WTC11 (cell line): ENCODE measurements at regions not wholly inside any gene's neighbourhood (a gene's known extent, or its start where the extent isn't known, plus 50 kb on each side); places are given as distances from the start of the nearest gene placed in this dataset.

ENCODE experiments used
- ATAC-seq: fragments of 200-7000 bp; cut with Tn5 transposase; 2 replicates; pipeline ENCODE4 v1.10.0; 2021; ENCODE audit warnings: mild to moderate bottlenecking, moderate library complexity
- CTCF ChIA-PET: fragments of 300-600 bp; sonication (Branson Sonifier 250); formaldehyde crosslinking; loops from one replicate; lab custom pipeline; 2021; ENCODE audit warnings: antibody characterized with exemption; lab: Charles Lee
- POLR2A ChIA-PET: fragments of 350-600 bp; sonication (Branson Sonifier 250); formaldehyde crosslinking; loops from one replicate; lab custom pipeline; 2021; ENCODE audit warnings: antibody characterized with exemption; lab: Charles Lee
- DNase-seq: peaks from one replicate; pipeline ENCODE4 v3.0.0; 2021; ENCODE audit warnings: low spot score
- H3K27ac Mint-ChIP-seq: 2 replicates; pipeline ENCODE4 v1.8.0; 2021; ENCODE audit warnings: mixed read lengths
- H3K27me3 Mint-ChIP-seq: 2 replicates; pipeline ENCODE4 v1.8.0; 2021; ENCODE audit warnings: low read depth, mild to moderate bottlenecking, moderate library complexity, mixed read lengths
- H3K36me3 Mint-ChIP-seq: 2 replicates; pipeline ENCODE4 v1.8.0; 2021; ENCODE audit warnings: mixed read lengths
- H3K4me1 Mint-ChIP-seq: 2 replicates; pipeline ENCODE4 v1.8.0; 2022; ENCODE audit warnings: mixed read lengths
- H3K4me3 Mint-ChIP-seq: 2 replicates; pipeline ENCODE4 v1.8.0; 2021; ENCODE audit warnings: mild to moderate bottlenecking, moderate library complexity, mixed read lengths
- H3K9me3 Mint-ChIP-seq: 2 replicates; pipeline ENCODE4 v1.8.0; 2021; ENCODE audit warnings: mixed read lengths
- ARID4B ChIP-seq: sonication (generic); formaldehyde crosslinking; IDR thresholded peaks from 2 replicates; pipeline ENCODE4 v1.8.0; 2023; ENCODE audit warnings: missing genetic modification reagents, mild to moderate bottlenecking, borderline replicate concordance
- ATF6 ChIP-seq: sonication (generic); formaldehyde crosslinking; IDR thresholded peaks from 2 replicates; pipeline ENCODE4 v1.8.1; 2023; ENCODE audit warnings: mild to moderate bottlenecking, missing genetic modification reagents
- CREM ChIP-seq: sonication (generic); formaldehyde crosslinking; IDR thresholded peaks from 2 replicates; pipeline ENCODE4 v1.8.1; 2022; ENCODE audit warnings: mild to moderate bottlenecking, missing genetic modification reagents, moderate library complexity
- FOXP1 ChIP-seq: sonication (generic); formaldehyde crosslinking; IDR thresholded peaks from 2 replicates; pipeline ENCODE4 v1.8.0; 2022; ENCODE audit warnings: missing genetic modification reagents, mild to moderate bottlenecking, moderate library complexity, borderline replicate concordance
- IRF2 ChIP-seq: sonication (generic); formaldehyde crosslinking; IDR thresholded peaks from 2 replicates; pipeline ENCODE4 v1.8.0; 2022; ENCODE audit warnings: low read depth, missing genetic modification reagents, borderline replicate concordance
- KAT7 ChIP-seq: sonication (generic); formaldehyde crosslinking; IDR thresholded peaks from 2 replicates; pipeline ENCODE4 v1.8.1; 2023; ENCODE audit warnings: missing genetic modification reagents, mild to moderate bottlenecking, borderline replicate concordance
- MXD4 ChIP-seq: fragments of 250-450 bp; sonication (Bioruptor Pico); IDR thresholded peaks from 2 replicates; pipeline ENCODE4 v1.8.0; 2021; ENCODE audit warnings: mild to moderate bottlenecking, moderate library complexity, borderline replicate concordance
- SMAD3 ChIP-seq: sonication (generic); formaldehyde crosslinking; IDR thresholded peaks from 2 replicates; pipeline ENCODE4 v1.8.0; 2022; ENCODE audit warnings: missing genetic modification reagents, mild to moderate bottlenecking, borderline replicate concordance
- SP1 ChIP-seq: sonication (generic); formaldehyde crosslinking; conservative IDR thresholded peaks from 2 replicates; pipeline ENCODE4 v1.8.1; 2022; ENCODE audit warnings: missing genetic modification reagents
- TCF7 ChIP-seq: sonication (generic); formaldehyde crosslinking; IDR thresholded peaks from 2 replicates; pipeline ENCODE4 v1.8.0; 2022; ENCODE audit warnings: mild to moderate bottlenecking, low read depth, missing genetic modification reagents, moderate library complexity
- TEAD1 ChIP-seq: sonication (generic); formaldehyde crosslinking; IDR thresholded peaks from 2 replicates; pipeline ENCODE4 v1.8.0; 2022; ENCODE audit warnings: mild to moderate bottlenecking, missing genetic modification reagents
- ZNF263 ChIP-seq: sonication (generic); formaldehyde crosslinking; IDR thresholded peaks from 2 replicates; pipeline ENCODE4 v1.8.1; 2022; ENCODE audit warnings: low read depth, mild to moderate bottlenecking, moderate library complexity, missing genetic modification reagents
- ZNF423 ChIP-seq: fragments of 250-450 bp; sonication (Bioruptor Pico); IDR thresholded peaks from 2 replicates; pipeline ENCODE4 v2.1.2; 2022; ENCODE audit warnings: mild to moderate bottlenecking, moderate library complexity
- ZNF532 ChIP-seq: fragments of 250-450 bp; sonication (Bioruptor Pico); IDR thresholded peaks from 2 replicates; pipeline ENCODE4 v1.9.0; 2021; ENCODE audit warnings: mild to moderate bottlenecking, borderline replicate concordance
- TF ChIP-seq, protein P1 (sequence below): sonication (generic); formaldehyde crosslinking; IDR thresholded peaks from 2 replicates; pipeline ENCODE4 v1.8.1; 2023; ENCODE audit warnings: mild to moderate bottlenecking, missing genetic modification reagents, moderate library complexity
- TF ChIP-seq, protein P2 (sequence below): fragments of 250-450 bp; sonication (Bioruptor Pico); conservative IDR thresholded peaks from 2 replicates; pipeline ENCODE4 v1.9.0; 2021; ENCODE audit warnings: mild to moderate bottlenecking

DNA sequence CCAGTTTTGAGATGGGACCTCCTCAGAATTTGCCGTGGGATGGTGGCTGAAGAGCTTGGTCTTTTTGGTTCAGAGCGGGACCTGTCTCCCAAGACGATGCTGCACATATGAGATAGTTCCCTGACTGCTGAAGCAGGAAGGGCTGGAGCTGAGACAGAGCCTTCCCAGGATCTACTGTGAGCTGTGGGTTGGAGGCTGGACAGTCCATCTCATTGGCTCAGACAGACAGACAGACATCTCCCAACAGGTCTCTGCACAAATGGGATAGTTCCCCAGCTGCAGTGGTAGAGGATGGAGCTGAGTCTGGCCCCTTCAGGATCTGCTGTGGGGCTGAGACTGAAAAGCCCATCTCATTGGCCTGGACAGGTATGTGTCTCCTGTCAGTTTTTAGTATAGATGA, 1145.6 kb upstream of the CADM2 start:
- Mint-ChIP-seq H3K36me3 (no peaks in the 10 kb centered on the region; the same call in 1 of the 2 replicates), H3K27ac (no peak overlapping the region), H3K27me3 (no peaks in the 10 kb centered on the region), H3K4me3 (no peak overlapping the region), H3K4me1 (no peaks in the 10 kb centered on the region), H3K9me3 (peaks cover 32% of the 10 kb centered on the region)
- TF ChIP-seq, protein P1, sequence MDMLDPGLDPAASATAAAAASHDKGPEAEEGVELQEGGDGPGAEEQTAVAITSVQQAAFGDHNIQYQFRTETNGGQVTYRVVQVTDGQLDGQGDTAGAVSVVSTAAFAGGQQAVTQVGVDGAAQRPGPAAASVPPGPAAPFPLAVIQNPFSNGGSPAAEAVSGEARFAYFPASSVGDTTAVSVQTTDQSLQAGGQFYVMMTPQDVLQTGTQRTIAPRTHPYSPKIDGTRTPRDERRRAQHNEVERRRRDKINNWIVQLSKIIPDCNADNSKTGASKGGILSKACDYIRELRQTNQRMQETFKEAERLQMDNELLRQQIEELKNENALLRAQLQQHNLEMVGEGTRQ (CRISPR knock-in tag) = no peak
- TF ChIP-seq ZNF532 (no peak), SP1 (CRISPR knock-in tag) (no peak), SMAD3 (CRISPR knock-in tag) (no peak), FOXP1 (no peak), IRF2 (no peak), ZNF423 (CRISPR knock-in tag) (no peak), MXD4 (no peak), ARID4B (CRISPR knock-in tag) (no peak), ZNF263 (no peak), TEAD1 (no peak), CREM (CRISPR knock-in tag) (no peak), KAT7 (CRISPR knock-in tag) (no peak), ATF6 (CRISPR knock-in tag) (no peak), TCF7 (CRISPR knock-in tag) (no peak)
- TF ChIP-seq, protein P2, sequence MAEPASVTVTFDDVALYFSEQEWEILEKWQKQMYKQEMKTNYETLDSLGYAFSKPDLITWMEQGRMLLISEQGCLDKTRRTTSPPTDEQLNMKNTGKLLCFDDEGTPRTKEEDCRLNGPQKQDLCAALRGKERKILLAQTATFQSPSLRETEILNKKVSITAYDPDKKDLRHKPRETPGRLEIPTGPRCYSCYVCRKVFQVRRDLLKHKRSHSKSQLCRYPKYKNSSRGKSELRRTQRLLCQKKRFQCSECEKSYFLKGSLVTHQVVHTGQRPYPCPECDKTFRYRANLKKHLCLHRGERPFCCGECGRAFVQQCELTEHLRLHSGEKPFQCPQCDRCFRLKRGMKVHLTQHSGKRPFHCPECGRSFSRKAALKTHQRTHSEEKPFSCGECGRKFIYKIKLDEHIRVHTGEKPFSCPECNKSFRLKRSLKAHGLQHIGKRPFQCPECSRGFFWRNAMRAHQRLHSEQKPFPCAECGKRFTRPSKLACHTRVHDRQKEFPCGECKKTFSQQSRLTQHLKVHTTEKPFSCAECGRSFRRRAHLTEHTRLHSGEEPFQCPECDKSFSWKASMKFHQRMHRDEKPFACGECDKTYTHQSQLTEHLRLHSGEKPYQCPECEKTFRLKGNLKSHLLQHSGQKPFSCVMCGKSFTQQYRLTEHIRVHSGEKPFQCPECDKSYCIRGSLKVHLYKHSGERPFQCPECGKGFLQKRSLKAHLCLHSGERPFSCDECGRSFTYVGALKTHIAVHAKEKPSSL (CRISPR knock-in tag) = no peak
- POLR2A ChIA-PET = no interaction called here
- DNase-seq = no peak
- ATAC-seq = no peak
- CTCF ChIA-PET = no interaction called here
